Spleen (tissue), 7 donors: ENCODE measurements at regions not wholly inside any gene's neighbourhood (a gene's known extent, or its start where the extent isn't known, plus 50 kb on each side); places are given as distances from the start of the nearest gene placed in this dataset.

Source experiments
- CTCF ChIP-seq, 11 experiments: fragments of 200-600 bp in 7 of 11; fragments of 450-650 bp in 4 of 11; sonication (generic) in 4 of 11; IDR thresholded peaks in 8 of 11; conservative IDR thresholded peaks in 3 of 11; 1 replicate in 7 of 11; 2 replicates in 4 of 11; pipeline versions ENCODE4 v1.4.0 to v1.8.0; 2016 to 2021; ENCODE audit warnings: antibody characterized with exemption in 11 of 11, inconsistent platforms in 4 of 11, mild to moderate bottlenecking in 1 of 11
- POLR2AphosphoS5 ChIP-seq, 3 donors: sonication (generic); formaldehyde crosslinking; IDR thresholded peaks; one replicate each; pipeline ENCODE4 v1.5.1; 2017; ENCODE audit warnings: antibody characterized with exemption in 3 of 3
- donor health status: DM: no; HTN: no; CAD: no; lungs with moderate emphysema.
- donor health status: DM: no; HTN: no; CAD: no.
- donor health status: DM: no; HTN: no; CAD: no.

DNA sequence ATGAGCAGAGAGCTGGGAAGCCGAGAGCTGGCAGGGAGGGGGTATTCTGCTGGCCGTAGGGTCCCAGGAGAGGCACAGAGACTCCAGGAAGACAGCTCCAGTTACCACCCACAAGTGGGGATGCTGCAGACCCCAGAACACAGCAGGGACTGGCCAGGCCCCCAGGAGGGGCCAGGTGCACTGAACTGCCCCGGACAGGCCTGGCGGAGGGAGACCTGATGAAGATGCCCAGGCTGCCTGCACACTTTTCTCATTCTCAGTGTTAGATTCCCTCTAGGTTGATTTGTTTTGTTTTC lies 110.8 kb downstream of the CPZ start:
- TF ChIP-seq CTCF (IDR thresholded peaks at IDR 0.05 in 8 of 11, conservative IDR thresholded peaks at IDR 0.05 in 3 of 11) (no peak), POLR2AphosphoS5 (IDR thresholded peaks at IDR 0.05) (no peak)
